Fibroblast of skin of abdomen (primary cell): ENCODE measurements at regions not wholly inside any gene's neighbourhood (a gene's known extent, or its start where the extent isn't known, plus 50 kb on each side); places are given as distances from the start of the nearest gene placed in this dataset.

Source experiments
- DNase-seq: peaks from one replicate; pipeline ENCODE4 v3.0.0-alpha.2; 2013

DNA sequence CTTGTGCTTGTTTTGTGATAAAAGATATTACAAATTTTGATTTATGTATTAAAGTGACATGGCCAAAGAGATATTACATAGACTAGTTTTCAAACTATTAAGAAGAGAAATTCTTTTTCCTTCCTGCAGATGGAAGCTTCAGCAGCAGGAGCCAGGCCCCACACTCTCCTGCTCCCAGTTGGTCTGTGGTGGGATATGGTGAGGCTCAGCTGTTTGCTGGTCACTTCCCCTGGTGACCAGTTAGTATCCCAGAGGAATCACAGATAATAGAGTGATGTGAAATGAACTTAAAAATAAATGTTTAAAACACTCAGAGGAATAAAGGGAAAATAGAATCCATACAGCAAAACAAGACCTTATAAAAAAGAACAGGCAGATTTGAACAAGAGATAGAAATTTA, 154.7 kb downstream of the KTN1 start:
- no peak for DNase-seq

DNA sequence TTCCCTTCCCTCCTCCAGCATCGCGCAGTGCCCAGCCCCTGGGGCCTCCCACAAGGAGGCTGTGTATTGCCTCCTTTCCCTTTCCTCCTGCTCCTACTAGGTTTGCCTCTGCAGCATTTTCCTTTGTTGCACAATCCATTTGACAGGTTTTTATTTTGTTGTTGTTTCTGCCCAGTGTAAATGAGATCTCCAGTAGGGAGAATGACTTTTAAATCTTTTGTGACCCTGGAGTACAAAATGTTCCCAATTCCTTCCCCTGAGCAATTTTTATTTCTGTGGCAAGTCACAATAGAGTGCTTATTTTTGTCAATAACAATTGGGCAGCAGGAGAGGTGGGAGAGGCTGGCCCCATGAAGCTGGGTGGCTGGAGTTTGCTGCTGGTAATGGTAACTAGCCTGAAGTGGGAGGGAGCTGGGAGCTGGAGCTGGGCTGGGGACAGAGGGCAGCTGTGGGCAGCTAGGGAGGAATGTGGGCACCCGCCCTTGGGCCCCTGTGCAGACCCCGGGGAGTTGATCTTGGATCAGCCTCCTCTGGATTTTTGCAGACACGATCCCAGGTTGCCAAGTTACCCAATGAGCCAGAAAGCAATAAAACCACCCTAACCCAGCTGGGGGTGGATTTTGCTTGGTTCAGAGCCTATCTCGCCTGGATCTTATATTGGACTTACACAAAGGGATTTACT, 160.1 kb downstream of the KTN1 start:
- no peak for DNase-seq

GRCh38 chr14:55740649-55740989, 160.6 kb downstream of the KTN1 start:
- DNase-seq, result no peak

- DNase-seq, result no peak
Observed at GRCh38 chr14:55741240-55741639, 161.2 kb downstream of the KTN1 start.

DNA sequence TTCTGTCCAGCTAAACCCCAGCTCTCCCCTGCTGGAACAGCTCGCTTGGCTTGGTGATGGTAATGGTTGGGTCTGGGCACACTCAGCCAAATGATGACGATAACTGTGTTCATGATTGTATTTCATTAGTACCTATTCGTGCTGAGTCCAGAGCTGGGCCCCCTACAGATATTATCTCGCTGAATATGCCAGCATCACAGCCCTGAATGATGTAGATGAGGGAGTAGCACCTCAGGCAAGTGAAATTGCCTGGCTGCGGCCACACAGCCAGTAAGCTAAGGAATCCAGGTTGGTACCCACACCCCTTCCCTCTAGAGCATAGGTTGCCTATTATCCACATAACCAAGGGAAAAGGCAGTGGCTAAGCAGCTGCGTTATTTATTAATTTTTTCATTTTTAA, 163.5 kb downstream of the KTN1 start:
- no peak for DNase-seq

DNA sequence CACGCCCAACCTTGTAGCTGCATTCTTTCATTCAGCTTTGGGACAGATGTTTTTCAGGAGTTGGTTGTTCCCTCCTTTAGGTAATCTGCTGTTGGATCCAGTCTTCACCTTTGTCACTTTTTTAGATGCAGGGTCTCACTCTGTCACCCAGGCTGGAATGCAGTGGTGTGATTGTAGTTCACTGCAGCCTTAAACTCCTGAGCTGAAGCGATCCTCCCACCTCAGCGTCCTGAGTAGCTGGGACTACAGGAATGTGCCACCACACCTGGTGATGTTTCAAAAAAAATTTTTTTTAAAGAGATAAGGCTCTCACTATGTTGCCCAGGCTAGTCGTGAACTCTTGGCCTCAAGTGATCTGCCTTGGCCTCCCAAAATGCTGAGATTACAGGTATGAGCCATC, 164.3 kb downstream of the KTN1 start:
- DNase-seq, result no peak

GRCh38 chr14:55745906-55746305, 165.9 kb downstream of the KTN1 start:
- DNase-seq, result no peak

- no peak for DNase-seq
Observed at GRCh38 chr14:55746558-55746957, 166.6 kb downstream of the KTN1 start.

- no peak for DNase-seq
Observed at GRCh38 chr14:55747186-55747585, 167.2 kb downstream of the KTN1 start.

DNA sequence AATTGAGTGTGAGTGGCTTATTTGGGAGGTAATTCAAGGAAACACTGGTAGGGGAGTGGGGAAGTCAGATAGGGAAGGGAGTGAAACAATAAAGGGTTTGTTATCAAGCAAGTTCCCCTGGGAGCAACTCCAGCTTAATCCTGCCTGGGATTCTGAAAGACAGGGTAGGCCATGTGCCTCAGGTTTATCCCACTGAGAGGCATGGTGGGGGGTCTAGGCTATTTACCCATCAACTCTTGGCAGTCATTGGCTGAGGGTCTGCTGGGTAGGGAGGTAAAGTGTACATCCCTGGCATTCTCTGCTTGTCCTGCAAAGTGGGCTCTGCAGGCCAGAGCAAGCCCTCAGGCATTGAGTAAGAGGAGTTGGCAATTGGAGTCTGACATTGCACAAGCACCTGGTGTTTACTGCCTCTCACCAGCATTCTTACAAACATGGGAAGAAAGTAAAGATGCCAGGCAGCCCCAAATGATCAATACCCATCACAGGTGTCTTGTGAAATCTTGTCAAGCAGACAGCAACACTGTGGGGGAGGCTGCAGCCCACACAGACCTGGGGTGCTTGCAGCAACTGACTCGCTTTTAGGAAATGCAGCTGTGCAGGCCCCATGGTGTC, 169.3 kb downstream of the KTN1 start:
- peak; percentile 6 for DNase-seq

DNA sequence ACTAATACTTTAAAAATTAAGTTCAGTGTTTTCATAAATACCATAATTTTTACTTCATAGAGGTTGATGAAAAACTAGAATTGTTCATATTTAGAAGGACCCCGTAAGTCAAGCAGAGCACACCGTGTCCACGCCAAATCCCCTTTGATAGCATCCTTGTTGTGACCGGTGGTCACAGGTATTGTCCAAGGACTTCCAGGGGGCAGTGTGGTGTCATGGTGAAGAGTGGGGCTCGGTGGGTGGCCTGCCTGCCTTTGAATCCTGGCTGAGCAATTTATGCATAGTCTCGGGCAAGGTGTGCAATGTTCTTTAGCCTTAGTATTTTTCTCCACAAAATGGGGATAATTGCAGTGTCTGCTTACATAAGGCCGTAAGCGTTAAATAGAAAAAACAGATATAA, 169.9 kb downstream of the KTN1 start:
- DNase-seq, result no peak

- peak; percentile 66 for DNase-seq
Observed at GRCh38 chr14:55752580-55753390, 172.8 kb downstream of the KTN1 start.

DNA sequence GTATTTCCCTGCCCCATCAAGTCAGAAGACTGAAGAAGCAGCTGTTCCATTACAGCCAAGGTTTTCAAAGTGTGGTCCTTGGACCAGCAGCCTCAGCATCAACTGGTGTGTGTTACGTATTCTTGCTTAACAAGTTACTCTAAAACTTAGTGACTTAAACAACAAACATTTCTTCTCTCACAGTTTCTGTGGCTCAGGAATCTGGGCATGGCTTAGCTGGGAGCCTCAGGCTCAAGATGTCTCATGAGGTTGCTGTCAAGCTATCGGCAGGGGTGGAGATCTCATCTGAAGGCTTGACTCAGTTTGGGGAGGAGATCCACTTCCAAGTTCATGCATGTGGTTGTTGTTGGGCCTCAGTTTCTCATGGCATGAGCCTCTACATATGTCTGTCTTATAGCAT, 174.5 kb downstream of the KTN1 start:
- DNase-seq, result no peak

DNA sequence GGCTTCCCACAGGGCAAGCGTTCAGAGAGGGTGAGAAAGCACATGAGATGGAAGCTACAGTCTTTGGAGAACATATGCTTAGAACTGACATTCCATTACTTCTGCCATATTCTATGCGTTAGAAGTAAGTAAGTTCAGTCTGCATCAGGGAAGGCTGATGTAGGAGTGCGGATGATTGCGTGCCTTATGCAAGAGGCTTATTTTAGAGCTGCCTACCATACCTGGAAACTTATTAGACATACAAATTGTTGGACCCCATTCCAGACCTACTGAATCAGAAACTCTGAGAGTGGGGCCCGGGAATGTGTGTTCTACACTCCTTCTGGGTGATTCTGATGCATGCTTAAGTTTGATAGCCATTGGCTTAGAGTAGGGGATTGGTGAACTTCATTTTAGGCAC, 174.9 kb downstream of the KTN1 start:
- DNase-seq, result no peak

DNA sequence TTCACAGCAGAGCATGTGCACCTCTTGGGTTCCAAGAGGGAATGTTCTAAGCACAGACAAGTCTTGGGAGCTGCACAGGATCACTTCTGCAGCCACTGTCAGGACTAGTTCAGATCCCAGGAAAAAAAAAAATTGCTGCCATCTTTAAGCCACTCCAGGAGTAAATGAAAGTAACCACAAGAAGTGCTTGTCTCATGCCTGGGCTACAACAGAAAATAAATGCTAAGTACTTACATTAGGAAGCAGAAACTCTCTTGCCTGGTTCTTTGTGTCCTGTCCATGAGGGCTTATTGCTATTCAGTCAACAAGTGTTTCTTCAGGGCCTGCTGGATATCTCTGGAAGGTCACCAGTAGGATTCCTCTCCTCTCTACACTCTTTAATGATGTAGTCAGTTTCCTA, 176.1 kb downstream of the KTN1 start:
- DNase-seq, result no peak

- DNase-seq, result no peak
Observed at GRCh38 chr14:55756557-55756956, 176.6 kb downstream of the KTN1 start.

- no peak for DNase-seq
Observed at GRCh38 chr14:55758796-55759195, 178.8 kb downstream of the KTN1 start.

DNA sequence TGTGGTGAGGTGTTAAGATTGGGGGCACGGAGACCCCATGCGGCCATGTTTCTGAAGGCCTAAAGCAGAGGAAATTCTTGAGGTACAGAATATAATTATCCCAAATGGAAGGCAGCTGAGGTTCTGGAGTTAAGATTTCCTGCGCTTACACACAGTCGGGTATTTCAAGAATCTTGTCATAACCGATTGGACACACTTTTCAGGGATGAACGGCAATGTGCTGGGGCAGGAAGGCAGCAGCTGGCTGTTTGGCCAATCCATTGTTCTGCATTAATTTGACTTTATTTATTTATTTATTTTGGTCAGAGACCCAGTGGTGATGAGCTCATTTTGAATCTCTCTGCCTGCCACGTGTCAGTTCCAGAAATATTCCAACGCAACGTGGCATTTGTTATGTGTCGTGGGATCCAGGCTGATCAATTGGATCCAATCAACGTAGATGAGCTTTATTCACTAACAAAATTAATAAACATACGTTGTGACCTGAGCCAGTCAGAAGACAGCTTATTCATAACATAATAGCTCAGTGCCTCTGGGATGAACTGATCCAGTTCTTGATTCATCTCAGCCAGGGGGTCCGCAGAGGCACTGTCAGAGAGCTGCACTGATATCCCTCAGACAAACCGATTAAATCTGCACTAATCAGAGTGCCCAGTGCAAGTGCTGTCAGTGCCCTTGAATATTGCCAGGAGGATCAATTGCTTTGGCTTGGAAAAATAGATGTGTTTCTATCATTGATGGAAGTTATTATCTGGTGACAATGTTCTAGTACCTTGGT, 181.0 kb downstream of the KTN1 start:
- DNase-seq, result no peak

- no peak for DNase-seq
Observed at GRCh38 chr14:55761651-55762050, 181.6 kb downstream of the KTN1 start.

DNA sequence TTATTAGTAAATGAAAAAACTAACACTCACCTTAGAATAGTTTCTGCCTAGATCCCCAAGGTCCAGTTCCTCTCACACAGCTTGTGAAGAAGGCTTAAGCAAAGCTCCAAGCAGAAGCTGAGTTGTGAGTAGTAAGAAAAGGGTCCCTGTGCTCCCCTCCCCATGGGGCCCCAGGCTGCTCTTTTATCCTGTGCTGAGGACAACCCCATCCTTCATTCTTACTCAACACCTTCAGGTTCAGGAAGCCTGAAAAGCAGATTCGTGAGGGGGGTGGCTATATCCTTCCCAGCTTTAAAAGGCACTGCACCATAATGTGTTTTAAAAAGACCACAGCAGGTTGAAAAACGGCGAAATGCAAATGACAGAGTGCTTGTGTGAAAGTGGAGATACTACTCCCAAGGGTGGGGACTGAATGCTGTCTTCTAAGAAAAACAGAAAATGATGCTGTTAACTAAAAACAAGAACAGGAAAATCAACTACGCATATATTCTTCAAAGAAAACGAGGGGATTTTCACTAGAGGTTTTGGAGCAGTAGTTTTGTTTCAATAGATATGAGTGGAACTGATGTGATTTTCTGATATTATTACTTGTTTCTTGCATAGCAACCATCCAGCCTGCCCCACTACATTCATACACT, 182.7 kb downstream of the KTN1 start:
- no peak for DNase-seq

- DNase-seq, result no peak
Observed at GRCh38 chr14:55764784-55765183, 184.8 kb downstream of the KTN1 start.

DNA sequence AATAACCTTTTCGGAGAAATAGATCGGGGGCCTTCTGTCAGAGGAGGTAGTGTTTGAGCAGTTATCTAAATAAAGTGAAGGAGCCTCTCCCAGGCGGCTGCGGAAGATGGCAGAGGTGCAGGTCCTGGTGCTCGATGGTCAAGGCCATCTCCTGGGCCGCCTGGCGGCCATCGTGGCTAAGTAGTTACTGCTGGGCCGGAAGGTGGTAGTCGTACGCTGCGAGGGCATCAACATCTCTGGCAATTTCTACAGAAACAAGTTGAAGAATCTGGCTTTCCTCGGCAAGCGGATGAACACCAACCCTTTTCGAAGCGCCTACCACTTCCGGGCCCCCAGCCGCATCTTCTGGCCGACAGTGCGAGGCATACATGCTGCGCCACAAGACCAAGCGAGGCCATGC, 186.1 kb downstream of the KTN1 start:
- DNase-seq, result no peak

- no peak for DNase-seq
Observed at GRCh38 chr14:55767286-55767685, 187.3 kb downstream of the KTN1 start.
